ENCODE measurements at regions not wholly inside any gene's neighbourhood (a gene's known extent, or its start where the extent isn't known, plus 50 kb on each side); places are given as distances from the start of the nearest gene placed in this dataset.
A peak's percentile ranks its signal among the peaks of the same experiment; 100 is the strongest.
"Not testable (repeated sequence)": the region's sequence is repeated elsewhere in the genome, so short reads cannot be mapped to it uniquely, and the experiment has no call there.

GRCh38 chr12:107509421-107509820 is 176.2 kb upstream of the PWP1 start:
- DNase-seq: no peak

DNA sequence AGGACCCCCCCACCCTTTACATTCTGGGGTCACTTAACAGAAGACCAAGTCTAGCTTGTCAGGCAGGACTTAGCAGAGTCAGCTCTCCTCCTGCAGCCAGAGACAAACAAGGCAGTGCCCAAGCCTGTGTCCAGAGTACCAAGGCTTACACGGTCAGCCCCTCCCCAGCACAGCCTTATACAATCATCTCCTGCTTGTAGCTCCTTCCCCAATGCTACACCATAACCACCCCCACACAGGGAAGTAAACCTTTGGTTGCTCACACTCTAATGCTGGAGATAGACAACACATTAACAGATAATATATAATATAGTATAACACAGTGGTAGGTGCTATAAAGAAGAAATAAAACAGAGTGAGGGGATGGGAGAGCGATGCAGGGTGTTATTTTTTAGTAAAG is 175.4 kb upstream of the PWP1 start:
- no peak for DNase-seq

- DNase-seq: no peak
These were observed 174.3 kb upstream of the PWP1 start for GRCh38 chr12:107511292-107511691.

DNA sequence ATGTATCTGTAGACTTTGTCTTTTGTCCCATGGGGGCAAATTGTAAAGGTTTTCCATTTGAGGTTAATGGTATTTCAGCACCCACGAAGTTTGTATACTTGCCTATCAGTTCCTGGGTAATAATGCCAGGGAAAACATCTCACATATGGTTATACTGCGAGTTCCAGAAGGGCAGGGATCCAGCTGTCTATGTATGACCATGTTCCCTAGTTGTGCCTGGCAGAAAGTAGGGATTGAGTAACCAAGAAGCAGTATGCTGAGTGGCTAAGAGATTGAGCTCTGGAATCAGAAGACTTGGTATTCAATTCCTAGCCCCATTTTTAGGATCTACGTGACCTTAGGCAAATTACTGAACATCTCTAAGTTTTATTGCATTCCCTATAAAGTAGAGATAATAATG is 173.2 kb upstream of the PWP1 start:
- no peak for DNase-seq

GRCh38 chr12:107513184-107513583 is 172.4 kb upstream of the PWP1 start:
- no peak for DNase-seq

- no peak for DNase-seq
These were observed 171.8 kb upstream of the PWP1 start for GRCh38 chr12:107513636-107514400.

GRCh38 chr12:107514887-107515445 is 170.6 kb upstream of the PWP1 start:
- no peak for DNase-seq

GRCh38 chr12:107515446-107515958 is 170.1 kb upstream of the PWP1 start:
- peak in 1 of 2 donors; percentile 16 for DNase-seq

DNA sequence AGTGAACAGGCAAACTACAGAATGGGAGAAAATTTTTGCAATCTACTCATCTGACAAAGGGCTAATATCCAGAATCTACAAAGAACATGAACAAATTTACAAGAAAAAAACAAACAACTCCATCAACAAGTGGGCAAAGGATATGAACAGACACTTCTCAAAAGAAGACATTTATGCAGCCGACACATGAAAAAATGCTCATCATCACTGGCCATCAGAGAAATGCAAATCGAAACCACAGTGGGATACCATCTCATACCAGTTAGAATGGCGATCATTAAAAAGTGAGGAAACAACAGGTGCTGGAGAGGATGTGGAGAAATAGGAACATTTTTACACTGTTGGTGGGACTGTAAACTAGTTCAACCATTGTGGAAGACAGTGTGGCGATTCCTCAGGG is 167.8 kb upstream of the PWP1 start:
- DNase-seq: not testable (repeated sequence)

DNA sequence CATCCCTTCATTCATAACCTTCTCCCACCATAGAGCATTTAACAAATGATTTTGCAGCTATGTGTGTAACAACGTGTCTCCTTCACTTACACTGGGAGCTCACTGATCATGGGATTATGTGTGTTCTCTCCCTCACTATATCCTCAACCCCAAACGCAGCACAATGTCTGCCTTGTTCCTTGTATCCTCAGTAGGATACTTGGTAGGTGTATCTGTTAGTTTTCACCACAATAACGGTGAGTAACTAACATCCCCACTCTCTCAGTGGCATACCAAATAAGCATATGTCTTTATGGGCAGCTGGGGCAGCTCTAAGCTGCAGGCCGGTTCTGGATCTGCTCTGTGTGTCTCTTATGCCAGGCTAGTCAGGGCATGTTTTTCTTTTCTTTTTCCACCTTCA is 166.7 kb upstream of the PWP1 start:
- no peak for DNase-seq

DNA sequence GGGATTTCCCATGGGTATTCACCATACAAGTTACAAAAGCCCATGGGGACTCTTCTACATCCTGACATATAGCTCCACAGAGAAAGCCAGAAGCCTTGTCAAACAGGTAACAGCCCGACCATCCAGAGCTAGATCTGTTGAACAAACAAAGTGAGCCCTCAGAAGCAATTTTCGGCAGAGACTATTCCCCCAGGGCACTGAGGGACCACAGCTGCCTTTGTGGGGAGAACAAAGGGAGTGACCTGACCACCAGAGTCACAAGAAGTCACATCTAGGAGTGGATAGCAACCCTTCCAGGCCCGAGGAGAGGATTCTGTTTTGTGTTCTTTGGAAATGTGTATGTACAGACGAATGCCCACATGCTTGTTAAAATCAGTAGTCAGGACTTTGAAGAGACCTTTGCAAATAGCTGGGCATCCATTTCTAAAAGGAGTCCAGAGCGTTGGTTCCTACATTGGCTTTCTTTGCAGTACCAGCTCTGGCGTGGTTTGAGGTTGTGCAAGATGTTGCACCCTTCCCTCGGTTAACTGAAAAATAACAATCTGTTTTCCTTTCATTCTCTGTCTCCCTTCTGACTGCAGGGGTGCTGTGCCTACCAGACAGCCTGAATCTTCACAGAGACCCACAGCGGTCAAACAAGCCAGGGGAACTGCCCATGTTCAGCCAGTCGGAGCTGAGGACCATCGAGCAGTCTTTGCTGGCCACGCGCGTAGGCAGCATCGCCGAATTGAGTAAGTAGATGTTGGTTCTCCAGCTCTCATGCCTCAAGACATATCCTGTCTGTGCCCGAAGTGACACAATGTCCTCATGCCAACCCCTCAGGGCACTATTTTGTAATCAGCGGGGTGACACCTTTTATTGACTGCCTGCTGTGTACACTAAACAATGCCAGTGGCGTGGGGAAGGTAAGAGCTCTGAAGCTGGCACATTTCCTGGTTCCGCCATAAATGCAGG is 165.4 kb upstream of the PWP1 start:
- no peak for DNase-seq

DNA sequence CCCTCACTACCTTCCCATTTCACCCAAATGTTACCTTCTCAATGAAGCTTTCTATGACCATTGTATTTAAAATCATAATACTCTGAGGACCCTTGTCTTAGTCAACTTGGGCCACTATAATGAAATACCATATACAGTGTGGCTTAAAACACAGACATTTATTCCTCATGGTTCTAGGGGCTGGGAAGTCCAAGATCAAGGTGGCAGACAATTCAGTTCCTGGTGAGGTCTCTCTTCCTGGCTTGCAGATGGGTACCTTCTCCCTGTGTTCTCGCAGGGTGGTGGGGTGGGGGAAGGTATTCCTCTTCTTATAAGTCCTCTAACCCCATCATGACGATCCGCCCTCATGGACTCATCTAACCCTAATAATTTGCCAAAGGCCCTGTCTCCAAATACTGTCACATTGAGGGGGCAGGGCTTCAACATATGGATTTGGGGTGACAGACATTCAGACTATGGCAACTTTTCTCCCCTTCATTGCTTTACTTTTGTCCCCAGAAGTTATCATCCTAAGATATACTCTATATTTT is 163.7 kb upstream of the PWP1 start:
- DNase-seq: no peak

- DNase-seq: no peak
These were observed 162.7 kb upstream of the PWP1 start for GRCh38 chr12:107522692-107523477.

DNA sequence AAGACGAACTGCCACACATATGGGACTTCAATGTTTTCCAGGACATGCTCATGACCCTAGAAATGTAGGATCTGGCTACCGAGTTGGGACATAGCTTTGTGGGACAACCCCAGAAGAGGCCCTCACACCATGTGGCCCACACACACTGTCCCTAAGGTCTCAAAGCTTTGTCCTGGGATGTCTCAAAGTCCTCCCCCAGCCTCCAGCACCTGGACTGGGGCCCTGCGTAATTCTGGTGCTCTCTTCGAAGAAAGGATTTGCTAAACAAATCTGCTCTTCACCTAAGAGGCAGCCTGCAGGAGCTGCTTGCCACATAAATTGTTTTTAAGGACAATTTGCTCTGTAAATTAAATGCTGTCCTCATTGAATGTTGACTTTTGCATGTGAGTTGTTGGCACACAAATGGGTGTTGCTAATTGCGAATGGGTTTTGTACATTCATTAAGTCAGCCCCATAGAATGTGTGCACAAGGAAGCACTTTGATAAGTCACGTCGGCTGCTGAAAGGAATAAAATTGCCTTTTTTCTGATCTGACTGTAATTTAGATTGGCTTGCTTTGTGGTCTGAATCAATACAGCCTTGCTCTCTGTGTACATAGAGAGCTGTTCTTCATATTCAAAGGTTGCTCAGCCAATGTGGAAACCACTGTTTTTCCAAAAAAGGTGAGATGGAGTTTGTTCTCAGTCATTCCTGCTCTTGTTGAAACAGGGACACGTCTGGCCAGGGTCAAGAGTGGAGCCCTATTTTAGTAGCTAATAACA is 161.6 kb upstream of the PWP1 start:
- no peak for DNase-seq

DNA sequence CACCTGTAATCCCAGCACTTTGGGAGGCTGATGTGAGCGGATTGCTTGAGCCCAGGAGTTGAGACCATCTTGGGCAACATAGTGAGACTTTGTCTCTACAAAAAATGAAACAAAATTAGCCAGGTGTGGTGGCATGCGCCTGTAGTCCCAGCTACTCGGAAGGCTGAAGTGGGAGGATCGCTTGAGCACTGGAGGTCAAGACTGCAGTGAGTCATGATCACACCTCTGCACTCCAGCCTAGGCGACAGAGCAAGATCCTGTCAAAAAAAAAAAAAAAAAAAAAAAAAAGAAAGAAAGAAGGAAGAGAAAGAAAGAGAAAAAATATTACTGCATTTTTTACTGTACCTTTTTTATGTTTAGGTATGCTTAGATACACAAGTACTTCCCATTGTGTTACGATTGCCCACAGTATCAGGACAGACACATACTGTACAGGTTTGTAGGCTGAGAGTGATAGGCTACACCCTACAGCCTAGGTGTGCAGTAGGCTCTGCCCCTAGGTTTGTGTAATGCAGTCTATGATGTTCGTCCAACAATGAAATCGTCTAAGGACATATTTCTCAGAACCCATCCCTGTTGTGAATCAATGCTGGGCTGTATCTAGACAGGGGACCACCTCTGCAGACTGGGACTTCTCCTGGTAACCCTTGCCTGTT is 160.4 kb upstream of the PWP1 start:
- no peak for DNase-seq

DNA sequence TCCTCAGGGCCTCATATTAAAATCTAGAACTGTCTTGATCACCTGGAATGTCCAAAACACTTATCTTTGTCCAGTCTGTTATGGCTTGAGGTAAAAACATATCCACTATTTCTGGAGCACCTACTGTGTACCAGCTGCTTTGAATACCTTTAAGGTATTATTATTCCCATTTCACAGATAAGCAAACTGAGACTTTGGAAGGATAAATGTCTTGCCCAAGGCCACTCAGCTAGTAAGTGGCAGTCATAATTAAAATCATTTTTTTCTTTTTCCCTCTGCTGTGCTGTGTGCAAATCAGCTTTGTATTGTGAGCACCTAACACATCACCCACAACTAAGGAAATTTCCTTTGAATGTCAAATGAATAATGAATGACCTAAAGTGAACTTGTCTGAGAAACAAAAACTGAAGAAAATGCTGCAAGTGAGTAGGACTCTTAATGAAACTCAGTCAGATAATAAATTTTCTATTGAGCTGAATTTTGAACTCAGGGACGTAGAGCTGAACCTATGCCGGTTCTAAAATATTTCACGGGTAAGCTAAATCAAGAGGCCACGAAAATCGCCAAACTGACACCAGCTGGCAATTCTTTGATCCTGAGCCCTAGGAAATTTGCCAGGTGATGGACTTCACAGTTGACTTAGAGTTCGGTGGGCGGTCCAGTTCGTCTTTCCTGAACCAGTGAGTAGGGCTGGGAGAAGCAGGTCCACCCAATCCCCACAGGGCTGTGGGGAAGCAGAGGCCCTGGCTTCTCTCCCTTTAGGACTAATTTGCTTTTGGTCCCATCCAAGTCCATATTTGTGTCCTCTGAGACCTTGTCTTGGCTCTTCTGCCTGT is 159.7 kb upstream of the PWP1 start:
- DNase-seq: no peak

GRCh38 chr12:107526555-107527180 is 158.9 kb upstream of the PWP1 start:
- DNase-seq: no peak

GRCh38 chr12:107528731-107529365 is 156.8 kb upstream of the PWP1 start:
- no peak for DNase-seq

DNA sequence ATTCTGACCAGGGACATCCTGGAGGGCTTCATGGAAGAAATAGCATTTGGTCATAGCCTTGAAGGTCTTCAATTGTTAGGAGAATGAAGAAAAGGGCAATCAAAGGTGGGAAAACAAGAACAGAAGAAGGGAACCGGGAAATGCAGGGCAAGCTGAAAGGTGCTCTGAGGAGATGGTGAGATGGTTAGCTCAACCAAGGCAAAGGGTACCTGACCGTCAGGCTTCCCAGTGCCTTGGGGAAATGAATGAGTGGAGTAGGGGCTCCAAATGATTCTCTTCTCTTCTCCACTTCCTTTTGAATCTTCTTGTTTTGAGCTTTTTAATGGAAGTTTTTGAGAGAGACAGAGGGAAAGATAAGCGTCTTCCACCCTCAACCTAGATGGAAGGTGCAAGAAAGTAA is 155.6 kb upstream of the PWP1 start:
- DNase-seq: no peak
